ENCODE measurements at regions not wholly inside any gene's neighbourhood (a gene's known extent, or its start where the extent isn't known, plus 50 kb on each side); places are given as distances from the start of the nearest gene placed in this dataset.
"Not testable (repeated sequence)": the region's sequence is repeated elsewhere in the genome, so short reads cannot be mapped to it uniquely, and the experiment has no call there.

GRCh38 chr11:21775911-21776310 lies 417.0 kb upstream of the ANO5 start:
- no peaks in the 10 kb centered on the region for H3K27me3 ChIP-seq
- H3K27ac ChIP-seq: no peak overlapping the region

GRCh38 chr11:21783954-21784353 lies 408.9 kb upstream of the ANO5 start:
- no peaks in the 10 kb centered on the region for H3K4me1 ChIP-seq
- no peaks in the 10 kb centered on the region for H3K27me3 ChIP-seq
- ATAC-seq: no peak
- intact Hi-C loops (cut with DNase I): no loop called here
- no peak for TF ChIP-seq CTCF (IDR thresholded peaks at IDR 0.05)
- no peaks in the 10 kb centered on the region for H3K36me3 ChIP-seq
- no peak overlapping the region for H3K4me3 ChIP-seq
- H3K27ac ChIP-seq: no peak overlapping the region
- H3K9me3 ChIP-seq: peaks cover 0 to 5% of the 10 kb centered on the region in 2 donors
- DNase-seq: no peak

More at GRCh38 chr11:21775911-21776310, 417.0 kb upstream of the ANO5 start:
- no peak for TF ChIP-seq CTCF (IDR thresholded peaks at IDR 0.05)
- intact Hi-C loops (cut with DNase I): no loop called here
- ATAC-seq (no peak), DNase-seq (no peak)
- Histone ChIP-seq H3K4me1 (no peaks in the 10 kb centered on the region), H3K36me3 (no peaks in the 10 kb centered on the region), H3K4me3 (no peak overlapping the region), H3K9me3 (peaks cover 0 to 6% of the 10 kb centered on the region in 2 donors)

- Histone ChIP-seq H3K9me3 (peaks cover 0 to 13% of the 10 kb centered on the region in 2 donors), H3K27ac (no peak overlapping the region), H3K27me3 (no peaks in the 10 kb centered on the region), H3K4me3 (no peak overlapping the region), H3K4me1 (no peaks in the 10 kb centered on the region), H3K36me3 (no peaks in the 10 kb centered on the region)
- no peak for TF ChIP-seq CTCF (IDR thresholded peaks at IDR 0.05)
- DNase-seq (no peak), ATAC-seq (no peak)
- intact Hi-C loops (cut with DNase I): no loop called here
Observed at GRCh38 chr11:21785351-21785750, 407.5 kb upstream of the ANO5 start.

GRCh38 chr11:21794306-21794705 lies 398.6 kb upstream of the ANO5 start:
- ATAC-seq: no peak
- no peaks in the 10 kb centered on the region for H3K27me3 ChIP-seq

GRCh38 chr11:21798216-21798615 lies 394.7 kb upstream of the ANO5 start:
- Histone ChIP-seq H3K4me3 (no peak overlapping the region), H3K36me3 (no peaks in the 10 kb centered on the region), H3K27ac (no peak overlapping the region), H3K27me3 (no peaks in the 10 kb centered on the region), H3K4me1 (no peaks in the 10 kb centered on the region), H3K9me3 (peaks cover 0 to 3% of the 10 kb centered on the region in 2 donors)
- intact Hi-C loops (cut with DNase I): loop anchor here in 1 of 2 donors (10.0 kb wide), 1 partner anchor 47 kb away; no protein-coding TSS in a partner anchor
- no peak for ATAC-seq
- no peak for DNase-seq
- no peak for TF ChIP-seq CTCF (IDR thresholded peaks at IDR 0.05)

More at GRCh38 chr11:21794306-21794705, 398.6 kb upstream of the ANO5 start:
- Histone ChIP-seq H3K9me3 (peaks cover 0 to 7% of the 10 kb centered on the region in 2 donors), H3K4me1 (no peaks in the 10 kb centered on the region), H3K27ac (no peak overlapping the region), H3K4me3 (no peak overlapping the region), H3K36me3 (no peaks in the 10 kb centered on the region)
- no peak for DNase-seq
- no peak for TF ChIP-seq CTCF (IDR thresholded peaks at IDR 0.05)
- intact Hi-C loops (cut with DNase I): loop anchor here in 1 of 2 donors (10.0 kb wide), 1 partner anchor 50 kb away; no protein-coding TSS in a partner anchor

GRCh38 chr11:21804523-21804922 lies 388.4 kb upstream of the ANO5 start:
- H3K27ac ChIP-seq; intact Hi-C loops (cut with DNase I); H3K36me3 ChIP-seq; H3K4me3 ChIP-seq; H3K27me3 ChIP-seq; H3K4me1 ChIP-seq; DNase-seq; ATAC-seq: not testable (repeated sequence)
- peaks cover 0 to 20% of the 10 kb centered on the region in 2 donors for H3K9me3 ChIP-seq
